ENCODE measurements at regions not wholly inside any gene's neighbourhood (a gene's known extent, or its start where the extent isn't known, plus 50 kb on each side); places are given as distances from the start of the nearest gene placed in this dataset.

DNA sequence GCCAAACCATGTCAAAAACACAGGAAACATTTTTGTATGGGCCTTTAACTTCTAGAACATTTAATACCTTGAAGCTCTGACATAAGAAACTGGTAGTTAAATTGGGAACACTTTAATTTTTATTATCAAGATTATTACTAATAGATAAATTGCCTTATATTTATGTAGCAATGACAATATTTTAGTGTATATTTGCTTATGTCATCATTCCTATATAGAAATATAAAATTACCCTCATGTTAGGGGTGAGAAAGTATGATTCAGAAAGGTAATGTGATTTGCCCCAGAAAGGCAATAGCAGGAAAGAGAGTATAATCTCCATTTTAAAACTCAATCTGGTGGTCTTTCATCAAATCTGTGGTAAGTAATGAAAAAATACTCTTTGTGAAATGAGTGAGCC, 147.4 kb downstream of the IL15 start:
- Histone ChIP-seq H3K27ac (ENCODE audit: low read depth, low read length, poor library complexity, severe bottlenecking) (no peak overlapping the region), H3K36me3 (ENCODE audit: insufficient read depth, low read length, poor library complexity, severe bottlenecking) (no peaks in the 10 kb centered on the region), H3K27me3 (replicated peaks; ENCODE audit: insufficient read depth, low read depth, low read length, poor library complexity) (no peaks in the 10 kb centered on the region), H3K4me1 (ENCODE audit: insufficient read depth, low read length, poor library complexity, severe bottlenecking) (no peaks in the 10 kb centered on the region), H3K4me3 (ENCODE audit: low read depth, low read length, poor library complexity, severe bottlenecking) (no peak overlapping the region), H3K9me3 (ENCODE audit: low read depth, low read length, poor library complexity, severe bottlenecking) (no peaks in the 10 kb centered on the region)
- TF ChIP-seq EZH2 (IDR thresholded peaks at IDR 0.05; ENCODE audit: borderline replicate concordance, low read depth, low read length, poor library complexity, severe bottlenecking), result no peak
- TF ChIP-seq, protein P1, sequence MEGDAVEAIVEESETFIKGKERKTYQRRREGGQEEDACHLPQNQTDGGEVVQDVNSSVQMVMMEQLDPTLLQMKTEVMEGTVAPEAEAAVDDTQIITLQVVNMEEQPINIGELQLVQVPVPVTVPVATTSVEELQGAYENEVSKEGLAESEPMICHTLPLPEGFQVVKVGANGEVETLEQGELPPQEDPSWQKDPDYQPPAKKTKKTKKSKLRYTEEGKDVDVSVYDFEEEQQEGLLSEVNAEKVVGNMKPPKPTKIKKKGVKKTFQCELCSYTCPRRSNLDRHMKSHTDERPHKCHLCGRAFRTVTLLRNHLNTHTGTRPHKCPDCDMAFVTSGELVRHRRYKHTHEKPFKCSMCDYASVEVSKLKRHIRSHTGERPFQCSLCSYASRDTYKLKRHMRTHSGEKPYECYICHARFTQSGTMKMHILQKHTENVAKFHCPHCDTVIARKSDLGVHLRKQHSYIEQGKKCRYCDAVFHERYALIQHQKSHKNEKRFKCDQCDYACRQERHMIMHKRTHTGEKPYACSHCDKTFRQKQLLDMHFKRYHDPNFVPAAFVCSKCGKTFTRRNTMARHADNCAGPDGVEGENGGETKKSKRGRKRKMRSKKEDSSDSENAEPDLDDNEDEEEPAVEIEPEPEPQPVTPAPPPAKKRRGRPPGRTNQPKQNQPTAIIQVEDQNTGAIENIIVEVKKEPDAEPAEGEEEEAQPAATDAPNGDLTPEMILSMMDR (conservative IDR thresholded peaks at IDR 0.05; ENCODE audit: low read depth, low read length), result no peak
- DNase-seq (ENCODE audit: low spot score), result no peak
- intact Hi-C loops (cut with micrococcal nuclease; ENCODE audit: unreplicated experiment), result no loop called here
- no TSS peak for BruUV-seq (replicated peaks)
- ChIA-PET CTCF (no interaction called here), POLR2A (ENCODE audit: low non-redundant PET) (no interaction called here)

DNA sequence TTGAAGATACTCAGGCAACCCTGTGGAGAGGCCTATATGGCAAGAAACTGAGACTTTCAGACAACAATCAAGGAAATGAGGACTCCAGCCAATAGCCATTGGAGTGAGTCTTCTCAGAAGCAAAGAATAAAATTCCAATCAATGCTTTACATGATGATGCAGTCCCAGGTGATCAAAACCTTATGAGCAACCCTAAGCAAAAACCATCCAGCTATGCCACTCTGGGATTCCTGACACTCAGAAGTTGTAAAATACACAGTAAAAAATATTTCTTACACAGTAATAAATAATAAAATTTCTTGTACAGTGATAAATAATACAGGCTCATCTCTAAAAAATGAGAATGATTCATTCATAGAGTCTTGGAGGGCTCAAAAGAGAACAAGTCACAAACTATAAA, 150.6 kb downstream of the IL15 start:
- Histone ChIP-seq H3K9me3 (ENCODE audit: low read depth, low read length, poor library complexity, severe bottlenecking) (no peaks in the 10 kb centered on the region), H3K27me3 (replicated peaks; ENCODE audit: insufficient read depth, low read depth, low read length, poor library complexity) (no peaks in the 10 kb centered on the region), H3K4me3 (ENCODE audit: low read depth, low read length, poor library complexity, severe bottlenecking) (no peak overlapping the region), H3K4me1 (ENCODE audit: insufficient read depth, low read length, poor library complexity, severe bottlenecking) (no peaks in the 10 kb centered on the region), H3K36me3 (ENCODE audit: insufficient read depth, low read length, poor library complexity, severe bottlenecking) (no peaks in the 10 kb centered on the region), H3K27ac (ENCODE audit: low read depth, low read length, poor library complexity, severe bottlenecking) (no peak overlapping the region)
- no peak for TF ChIP-seq EZH2 (IDR thresholded peaks at IDR 0.05; ENCODE audit: borderline replicate concordance, low read depth, low read length, poor library complexity, severe bottlenecking)
- TF ChIP-seq, protein P1 (conservative IDR thresholded peaks at IDR 0.05; ENCODE audit: low read depth, low read length), result no peak
- ChIA-PET POLR2A (ENCODE audit: low non-redundant PET) (no interaction called here), CTCF (no interaction called here)
- DNase-seq (ENCODE audit: low spot score), result no peak
- BruUV-seq (replicated peaks), result no TSS peak
- intact Hi-C loops (cut with micrococcal nuclease; ENCODE audit: unreplicated experiment), result no loop called here

DNA sequence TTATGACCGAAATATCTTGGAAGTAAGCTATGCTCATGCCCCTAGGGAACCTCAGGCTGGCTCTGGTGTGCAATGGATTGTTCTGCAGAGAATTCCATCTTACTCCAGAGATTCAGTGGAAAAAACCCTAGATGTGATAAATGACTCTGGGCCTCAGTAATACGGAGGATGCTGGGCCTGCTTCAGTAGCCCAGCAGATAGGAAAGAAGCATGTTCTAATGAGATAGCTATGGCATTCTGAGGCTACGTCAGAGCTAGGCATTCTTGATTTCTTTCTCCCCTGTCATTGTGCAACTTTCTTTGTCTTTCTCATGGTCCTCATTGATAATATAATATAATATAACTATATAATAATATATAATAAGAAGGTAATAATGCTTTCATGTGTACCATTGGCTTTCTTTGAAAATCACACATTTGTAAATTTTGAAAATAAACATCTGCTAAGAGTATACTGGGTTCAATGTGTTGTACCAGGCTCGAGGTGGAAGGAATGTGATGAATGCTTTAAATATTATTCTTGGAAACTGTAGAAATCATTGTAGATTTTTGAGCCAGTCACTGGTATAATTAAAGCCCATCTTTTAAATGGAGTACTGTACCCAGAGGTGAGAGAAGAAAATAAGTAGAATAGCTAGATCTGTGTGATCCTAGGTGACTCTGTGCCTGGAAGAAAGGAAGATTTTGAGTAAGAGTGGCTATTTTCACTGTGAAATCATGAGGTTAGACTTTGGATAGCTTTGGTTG, 152.0 kb downstream of the IL15 start:
- Histone ChIP-seq H3K9me3 (ENCODE audit: low read depth, low read length, poor library complexity, severe bottlenecking) (no peaks in the 10 kb centered on the region), H3K27ac (ENCODE audit: low read depth, low read length, poor library complexity, severe bottlenecking) (no peak overlapping the region), H3K27me3 (replicated peaks; ENCODE audit: insufficient read depth, low read depth, low read length, poor library complexity) (no peaks in the 10 kb centered on the region), H3K4me3 (ENCODE audit: low read depth, low read length, poor library complexity, severe bottlenecking) (no peak overlapping the region), H3K4me1 (ENCODE audit: insufficient read depth, low read length, poor library complexity, severe bottlenecking) (no peaks in the 10 kb centered on the region), H3K36me3 (ENCODE audit: insufficient read depth, low read length, poor library complexity, severe bottlenecking) (no peaks in the 10 kb centered on the region)
- no TSS peak for BruUV-seq (replicated peaks)
- ChIA-PET CTCF (no interaction called here), POLR2A (ENCODE audit: low non-redundant PET) (no interaction called here)
- no peak for TF ChIP-seq EZH2 (IDR thresholded peaks at IDR 0.05; ENCODE audit: borderline replicate concordance, low read depth, low read length, poor library complexity, severe bottlenecking)
- TF ChIP-seq, protein P1 (conservative IDR thresholded peaks at IDR 0.05; ENCODE audit: low read depth, low read length), result no peak
- intact Hi-C loops (cut with micrococcal nuclease; ENCODE audit: unreplicated experiment), result no loop called here
- DNase-seq (ENCODE audit: low spot score), result no peak
